HEK293 (cell line): ENCODE measurements at regions not wholly inside any gene's neighbourhood (a gene's known extent, or its start where the extent isn't known, plus 50 kb on each side); places are given as distances from the start of the nearest gene placed in this dataset.
"Not testable (repeated sequence)": the region's sequence is repeated elsewhere in the genome, so short reads cannot be mapped to it uniquely, and the experiment has no call there.

Experiments
- CTCF ChIA-PET: fragments of 350-600 bp; formaldehyde crosslinking; extraction: SDS; loops from one replicate; lab custom pipeline; 2021; ENCODE audit warnings: antibody characterized with exemption; lab: Yijun Ruan, JAX
- POLR2A ChIA-PET: fragments of 300-600 bp; formaldehyde crosslinking; extraction: SDS; loops from one replicate; lab custom pipeline; 2020; ENCODE audit warnings: antibody characterized with exemption, inconsistent platforms; lab: Yijun Ruan, JAX
- H3K27ac ChIP-seq: fragments of 200-500 bp; sonication (Bioruptor generic); 2 replicates; pipeline ENCODE4 v1.5.1; 2014; ENCODE audit warnings: low read depth, low read length, control low read depth, inconsistent platforms; ENCODE audit errors: extremely low read depth
- H3K36me3 ChIP-seq, 2 experiments: fragments of 200-500 bp in 1 of 2; sonication (Bioruptor generic) in 1 of 2; 1 replicate in 1 of 2; 2 replicates in 1 of 2; pipeline ENCODE4 v1.5.1; 2014 to 2017; ENCODE audit warnings: inconsistent platforms in 2 of 2, low read length in 2 of 2; ENCODE audit not compliant: control insufficient read depth in 2 of 2, insufficient read depth in 1 of 2
- H3K4me1 ChIP-seq: fragments of 200-500 bp; sonication (Bioruptor generic); 2 replicates; pipeline ENCODE4 v1.5.1; 2014; ENCODE audit warnings: mild to moderate bottlenecking, low read length, inconsistent platforms; ENCODE audit not compliant: control insufficient read depth, insufficient read depth
- H3K4me3 ChIP-seq: 2 replicates; pipeline ENCODE4 v1.5.1; 2011; ENCODE audit warnings: low read depth, mild to moderate bottlenecking, control low read depth, low read length, moderate library complexity
- H3K9me3 ChIP-seq: fragments of 200-500 bp; sonication (Bioruptor generic); 2 replicates; pipeline ENCODE4 v1.5.1; 2014; ENCODE audit warnings: low read depth, low read length, inconsistent platforms; ENCODE audit not compliant: control insufficient read depth, insufficient read depth
- ZBTB1 ChIP-seq: fragments of 450-650 bp; formaldehyde crosslinking; IDR thresholded peaks from 2 replicates; pipeline ENCODE4 v1.5.1; 2016; ENCODE audit warnings: missing biosample characterization, missing genetic modification characterization
- ZBTB17 ChIP-seq: fragments of 450-650 bp; formaldehyde crosslinking; IDR thresholded peaks from 2 replicates; pipeline ENCODE4 v1.5.1; 2016; ENCODE audit warnings: missing biosample characterization, missing genetic modification characterization
- ZNF112 ChIP-seq: fragments of 450-650 bp; formaldehyde crosslinking; IDR thresholded peaks from 2 replicates; pipeline ENCODE4 v1.5.0; 2017; ENCODE audit warnings: missing biosample characterization, missing genetic modification characterization
- ZNF146 ChIP-seq: fragments of 450-650 bp; formaldehyde crosslinking; IDR thresholded peaks from 2 replicates; pipeline ENCODE4 v1.5.1; 2016; ENCODE audit warnings: missing biosample characterization, missing genetic modification characterization
- ZNF184 ChIP-seq: fragments of 450-650 bp; IDR thresholded peaks from 2 replicates; pipeline ENCODE4 v1.5.1; 2018; ENCODE audit warnings: missing biosample characterization, mild to moderate bottlenecking, missing genetic modification characterization
- ZNF266 ChIP-seq: fragments of 450-650 bp; formaldehyde crosslinking; IDR thresholded peaks from 2 replicates; pipeline ENCODE4 v1.5.1; 2016; ENCODE audit warnings: missing biosample characterization, missing genetic modification characterization, low read depth
- ZNF280D ChIP-seq: fragments of 450-650 bp; formaldehyde crosslinking; IDR thresholded peaks from 2 replicates; pipeline ENCODE4 v1.5.1; 2016; ENCODE audit warnings: missing biosample characterization, missing genetic modification characterization
- ZNF521 ChIP-seq: fragments of 450-650 bp; formaldehyde crosslinking; IDR thresholded peaks from 2 replicates; pipeline ENCODE4 v1.5.1; 2017; ENCODE audit warnings: missing biosample characterization, mild to moderate bottlenecking, missing genetic modification characterization
- ZNF580 ChIP-seq: fragments of 450-650 bp; formaldehyde crosslinking; IDR thresholded peaks from 2 replicates; pipeline ENCODE4 v1.5.1; 2016; ENCODE audit warnings: missing biosample characterization, missing genetic modification characterization
- ZNF777 ChIP-seq: fragments of 450-650 bp; formaldehyde crosslinking; IDR thresholded peaks from 2 replicates; pipeline ENCODE4 v1.5.1; 2017; ENCODE audit warnings: missing biosample characterization, missing genetic modification characterization, borderline replicate concordance
- ZNF837 ChIP-seq: fragments of 450-650 bp; formaldehyde crosslinking; IDR thresholded peaks from 2 replicates; pipeline ENCODE4 v1.5.1; 2016; ENCODE audit warnings: missing biosample characterization, missing genetic modification characterization
- TF ChIP-seq, protein P1 (sequence below): fragments of 450-650 bp; formaldehyde crosslinking; conservative IDR thresholded peaks from 2 replicates; pipeline ENCODE4 v1.5.1; 2016; ENCODE audit warnings: low read depth, missing biosample characterization, missing genetic modification characterization
- TF ChIP-seq, protein P2 (sequence below): fragments of 450-650 bp; formaldehyde crosslinking; IDR thresholded peaks from 2 replicates; pipeline ENCODE4 v1.5.1; 2016; ENCODE audit warnings: missing biosample characterization, missing genetic modification characterization

DNA sequence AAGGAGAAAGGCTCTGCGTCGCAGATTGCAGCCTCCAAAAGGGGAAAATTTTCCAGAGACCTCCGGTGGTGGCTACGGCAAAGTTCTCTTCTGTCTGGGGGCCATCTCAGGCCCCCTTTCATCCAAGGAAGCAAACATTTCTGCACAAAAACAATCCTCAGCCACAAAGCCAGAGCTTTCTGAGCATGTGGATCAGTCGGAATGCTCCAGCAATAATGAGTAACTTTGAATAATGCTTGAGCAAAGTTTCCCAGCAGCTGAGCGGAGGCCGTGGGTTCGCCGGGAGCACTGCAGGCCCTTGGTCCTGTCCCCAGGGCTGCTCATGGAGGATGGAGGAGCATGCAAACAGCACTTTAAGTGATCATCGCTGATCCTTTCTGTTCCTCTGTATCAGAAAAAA lies 60.2 kb upstream of the UNC5A start:
- CTCF ChIA-PET: interaction anchor here (0.7 to 1.4 kb wide), 4 partner anchors 12 to 1959 kb away, joined by 3 to 4 read pairs (median 3); no protein-coding TSS in a partner anchor
- no peak for TF ChIP-seq ZNF837
- TF ChIP-seq ZNF266 (tag by site-specific recombination): no peak
- TF ChIP-seq ZBTB1 (tag by site-specific recombination): no peak
- TF ChIP-seq, protein P1, sequence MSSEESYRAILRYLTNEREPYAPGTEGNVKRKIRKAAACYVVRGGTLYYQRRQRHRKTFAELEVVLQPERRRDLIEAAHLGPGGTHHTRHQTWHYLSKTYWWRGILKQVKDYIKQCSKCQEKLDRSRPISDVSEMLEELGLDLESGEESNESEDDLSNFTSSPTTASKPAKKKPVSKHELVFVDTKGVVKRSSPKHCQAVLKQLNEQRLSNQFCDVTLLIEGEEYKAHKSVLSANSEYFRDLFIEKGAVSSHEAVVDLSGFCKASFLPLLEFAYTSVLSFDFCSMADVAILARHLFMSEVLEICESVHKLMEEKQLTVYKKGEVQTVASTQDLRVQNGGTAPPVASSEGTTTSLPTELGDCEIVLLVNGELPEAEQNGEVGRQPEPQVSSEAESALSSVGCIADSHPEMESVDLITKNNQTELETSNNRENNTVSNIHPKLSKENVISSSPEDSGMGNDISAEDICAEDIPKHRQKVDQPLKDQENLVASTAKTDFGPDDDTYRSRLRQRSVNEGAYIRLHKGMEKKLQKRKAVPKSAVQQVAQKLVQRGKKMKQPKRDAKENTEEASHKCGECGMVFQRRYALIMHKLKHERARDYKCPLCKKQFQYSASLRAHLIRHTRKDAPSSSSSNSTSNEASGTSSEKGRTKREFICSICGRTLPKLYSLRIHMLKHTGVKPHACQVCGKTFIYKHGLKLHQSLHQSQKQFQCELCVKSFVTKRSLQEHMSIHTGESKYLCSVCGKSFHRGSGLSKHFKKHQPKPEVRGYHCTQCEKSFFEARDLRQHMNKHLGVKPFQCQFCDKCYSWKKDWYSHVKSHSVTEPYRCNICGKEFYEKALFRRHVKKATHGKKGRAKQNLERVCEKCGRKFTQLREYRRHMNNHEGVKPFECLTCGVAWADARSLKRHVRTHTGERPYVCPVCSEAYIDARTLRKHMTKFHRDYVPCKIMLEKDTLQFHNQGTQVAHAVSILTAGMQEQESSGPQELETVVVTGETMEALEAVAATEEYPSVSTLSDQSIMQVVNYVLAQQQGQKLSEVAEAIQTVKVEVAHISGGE (tag by site-specific recombination): no peak
- no peak for TF ChIP-seq ZNF521
- no peak for TF ChIP-seq ZNF777 (tag by site-specific recombination)
- TF ChIP-seq ZBTB17 (tag by site-specific recombination): no peak
- TF ChIP-seq, protein P2, sequence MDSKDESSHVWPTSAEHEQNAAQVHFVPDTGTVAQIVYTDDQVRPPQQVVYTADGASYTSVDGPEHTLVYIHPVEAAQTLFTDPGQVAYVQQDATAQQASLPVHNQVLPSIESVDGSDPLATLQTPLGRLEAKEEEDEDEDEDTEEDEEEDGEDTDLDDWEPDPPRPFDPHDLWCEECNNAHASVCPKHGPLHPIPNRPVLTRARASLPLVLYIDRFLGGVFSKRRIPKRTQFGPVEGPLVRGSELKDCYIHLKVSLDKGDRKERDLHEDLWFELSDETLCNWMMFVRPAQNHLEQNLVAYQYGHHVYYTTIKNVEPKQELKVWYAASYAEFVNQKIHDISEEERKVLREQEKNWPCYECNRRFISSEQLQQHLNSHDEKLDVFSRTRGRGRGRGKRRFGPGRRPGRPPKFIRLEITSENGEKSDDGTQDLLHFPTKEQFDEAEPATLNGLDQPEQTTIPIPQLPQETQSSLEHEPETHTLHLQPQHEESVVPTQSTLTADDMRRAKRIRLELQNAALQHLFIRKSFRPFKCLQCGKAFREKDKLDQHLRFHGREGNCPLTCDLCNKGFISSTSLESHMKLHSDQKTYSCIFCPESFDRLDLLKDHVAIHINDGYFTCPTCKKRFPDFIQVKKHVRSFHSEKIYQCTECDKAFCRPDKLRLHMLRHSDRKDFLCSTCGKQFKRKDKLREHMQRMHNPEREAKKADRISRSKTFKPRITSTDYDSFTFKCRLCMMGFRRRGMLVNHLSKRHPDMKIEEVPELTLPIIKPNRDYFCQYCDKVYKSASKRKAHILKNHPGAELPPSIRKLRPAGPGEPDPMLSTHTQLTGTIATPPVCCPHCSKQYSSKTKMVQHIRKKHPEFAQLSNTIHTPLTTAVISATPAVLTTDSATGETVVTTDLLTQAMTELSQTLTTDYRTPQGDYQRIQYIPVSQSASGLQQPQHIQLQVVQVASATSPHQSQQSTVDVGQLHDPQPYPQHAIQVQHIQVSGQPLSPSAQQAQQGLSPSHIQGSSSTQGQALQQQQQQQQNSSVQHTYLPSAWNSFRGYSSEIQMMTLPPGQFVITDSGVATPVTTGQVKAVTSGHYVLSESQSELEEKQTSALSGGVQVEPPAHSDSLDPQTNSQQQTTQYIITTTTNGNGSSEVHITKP (tag by site-specific recombination): no peak

DNA sequence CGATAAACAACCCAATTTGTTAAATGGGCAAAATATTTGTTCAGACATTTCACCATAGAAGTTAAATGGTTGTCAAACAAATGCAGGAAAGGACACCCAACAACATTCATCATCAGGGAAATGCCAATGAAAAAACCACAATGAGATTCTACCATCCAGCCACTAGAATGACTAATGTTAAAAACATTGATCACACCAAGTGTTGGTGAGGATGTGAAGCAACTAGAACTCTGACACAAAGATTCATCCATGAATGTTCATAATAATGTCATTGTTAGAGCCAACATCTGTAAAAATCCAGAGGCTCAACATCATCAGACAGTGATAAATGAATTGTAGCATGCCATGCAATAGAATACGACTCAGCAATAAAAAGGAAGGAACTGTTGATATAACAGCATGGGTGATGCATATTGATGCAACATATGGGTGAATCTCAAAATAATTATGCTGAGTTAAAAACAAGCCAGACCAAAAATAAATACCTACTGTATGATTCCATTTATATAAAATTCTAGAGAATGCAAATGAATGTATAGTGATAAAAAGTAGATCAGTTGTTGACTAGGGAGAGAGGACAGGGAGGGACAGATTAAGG lies 55.9 kb upstream of the UNC5A start:
- no peaks in the 10 kb centered on the region for H3K4me1 ChIP-seq
- no peaks in the 10 kb centered on the region for H3K9me3 ChIP-seq
- H3K27ac ChIP-seq: no peak overlapping the region
- CTCF ChIA-PET: no interaction called here
- POLR2A ChIA-PET: no interaction called here
- TF ChIP-seq ZNF112 (tag by site-specific recombination) (no peak), ZNF184 (tag by site-specific recombination) (peak; percentile 91)
- no peaks in the 10 kb centered on the region for H3K36me3 ChIP-seq
- H3K4me3 ChIP-seq: no peak overlapping the region

More for the DNA sequence above, 60.2 kb upstream of the UNC5A start:
- Histone ChIP-seq H3K36me3 (no peaks in the 10 kb centered on the region), H3K4me3 (no peak overlapping the region), H3K27ac (no peak overlapping the region), H3K9me3 (no peaks in the 10 kb centered on the region), H3K4me1 (no peaks in the 10 kb centered on the region)
- POLR2A ChIA-PET: no interaction called here

GRCh38 chr5:176755593-176755992 lies 54.8 kb upstream of the UNC5A start:
- H3K9me3 ChIP-seq, H3K36me3 ChIP-seq, H3K4me1 ChIP-seq, POLR2A ChIA-PET, H3K4me3 ChIP-seq, H3K27ac ChIP-seq: not testable (repeated sequence)
- CTCF ChIA-PET: interaction anchor here (0.6 kb wide), 1 partner anchor 287 kb away, joined by 3 read pairs; no protein-coding TSS in a partner anchor

- H3K27ac ChIP-seq, H3K9me3 ChIP-seq, H3K36me3 ChIP-seq, H3K4me1 ChIP-seq, POLR2A ChIA-PET, H3K4me3 ChIP-seq: not testable (repeated sequence)
- TF ChIP-seq ZNF146 (tag by site-specific recombination) (peak; percentile 90), ZNF280D (tag by site-specific recombination) (0 out of 2 replicates have a peak, but pooled peaks have one; percentile 29), ZNF580 (tag by site-specific recombination) (0 out of 2 replicates have a peak, but pooled peaks have one; percentile 42)
- CTCF ChIA-PET: interaction anchor here (1.3 kb wide), 1 partner anchor 13 kb away, joined by 4 read pairs; no protein-coding TSS in a partner anchor
Measured at GRCh38 chr5:176757569-176757968, 52.8 kb upstream of the UNC5A start.
